Liver (tissue), 3 donors: ENCODE measurements at regions not wholly inside any gene's neighbourhood (a gene's known extent, or its start where the extent isn't known, plus 50 kb on each side); places are given as distances from the start of the nearest gene placed in this dataset.
"Not testable (repeated sequence)": the region's sequence is repeated elsewhere in the genome, so short reads cannot be mapped to it uniquely, and the experiment has no call there.

Experiments
- CTCF ChIP-seq: fragments of 150-350 bp; IDR thresholded peaks from 2 replicates; pipeline ENCODE4 v1.5.1; 2017; ENCODE audit warnings: improper control_type of control experiment, low read depth, low read length; ENCODE audit not compliant: missing input control
- JUND ChIP-seq, 2 donors: IDR thresholded peaks; 2 replicates each; pipeline ENCODE4 v1.6.1; 2016; ENCODE audit warnings: antibody characterized with exemption in 2 of 2
- donor health status: healthy.
- donor health status: healthy.

GRCh38 chr14:83898558-83898957, 1631.4 kb upstream of the FLRT2 start:
- TF ChIP-seq JUND (IDR thresholded peaks at IDR 0.05); CTCF: not testable (repeated sequence)
